MCF 10A (cell line): ENCODE measurements at regions not wholly inside any gene's neighbourhood (a gene's known extent, or its start where the extent isn't known, plus 50 kb on each side); places are given as distances from the start of the nearest gene placed in this dataset.
"Not testable (repeated sequence)": the region's sequence is repeated elsewhere in the genome, so short reads cannot be mapped to it uniquely, and the experiment has no call there.

ENCODE experiments used
- BruUV-seq: library from RNA; stranded (reverse); fragments of 400-500 nt; replicated peaks from 2 replicates; lab custom pipeline; 2021; lab: Mats Ljungman, UMichigan
- CTCF ChIA-PET: fragments of 300-600 bp; sonication (Branson Sonifier 250); formaldehyde crosslinking; extraction: SDS; loops from one replicate; lab custom pipeline; 2021; ENCODE audit warnings: antibody characterized with exemption, inconsistent platforms; lab: Yijun Ruan, JAX
- POLR2A ChIA-PET: fragments of 300-600, 350-650 bp; sonication (Branson Sonifier 250); formaldehyde crosslinking; extraction: SDS; loops from one replicate; lab custom pipeline; 2020; ENCODE audit warnings: antibody characterized with exemption, inconsistent platforms; lab: Yijun Ruan, JAX
- DNase-seq: peaks from one replicate; pipeline ENCODE4 v3.0.0-alpha.2; 2018; ENCODE audit not compliant: unreplicated experiment
- H3K27ac Mint-ChIP-seq: one replicate; pipeline ENCODE4 v1.8.0; 2022; ENCODE audit warnings: mild to moderate bottlenecking, low read depth, mixed read lengths; ENCODE audit not compliant: unreplicated experiment
- H3K27me3 Mint-ChIP-seq: one replicate; pipeline ENCODE4 v1.8.0; 2022; ENCODE audit warnings: mixed read lengths; ENCODE audit not compliant: insufficient read depth, unreplicated experiment
- H3K36me3 Mint-ChIP-seq: one replicate; pipeline ENCODE4 v1.8.0; 2022; ENCODE audit warnings: mild to moderate bottlenecking, moderate library complexity, mixed read lengths; ENCODE audit not compliant: insufficient read depth, unreplicated experiment
- H3K4me1 Mint-ChIP-seq: one replicate; pipeline ENCODE4 v1.8.0; 2022; ENCODE audit warnings: mixed read lengths; ENCODE audit not compliant: insufficient read depth, unreplicated experiment
- H3K4me3 Mint-ChIP-seq: one replicate; pipeline ENCODE4 v1.8.0; 2022; ENCODE audit warnings: mild to moderate bottlenecking, moderate library complexity, mixed read lengths; ENCODE audit not compliant: unreplicated experiment
- H3K9me3 Mint-ChIP-seq: one replicate; pipeline ENCODE4 v1.8.0; 2022; ENCODE audit warnings: mixed read lengths; ENCODE audit not compliant: unreplicated experiment
- CTCF ChIP-seq: fragments of 200-600 bp; IDR thresholded peaks from one replicate; pipeline ENCODE4 v1.8.0; 2022; ENCODE audit warnings: antibody characterized with exemption, mild to moderate bottlenecking; ENCODE audit not compliant: unreplicated experiment
- intact Hi-C: fragments of 100-400 bp; cut with micrococcal nuclease; formaldehyde crosslinking; loops from 2 replicates; pipeline ENCODE4 v1.14.1; 2022

- intact Hi-C loops: no loop called here
- H3K27me3 Mint-ChIP-seq: no peaks in the 10 kb centered on the region
- ChIA-PET CTCF (no interaction called here), POLR2A (no interaction called here)
- no peak for DNase-seq
- H3K27ac Mint-ChIP-seq: no peak overlapping the region
- no peak for TF ChIP-seq CTCF
- H3K4me1 Mint-ChIP-seq: no peaks in the 10 kb centered on the region
- H3K36me3 Mint-ChIP-seq: no peaks in the 10 kb centered on the region
- BruUV-seq: no TSS peak
- peaks cover 2% of the 10 kb centered on the region for H3K9me3 Mint-ChIP-seq
- H3K4me3 Mint-ChIP-seq: no peak overlapping the region
Observed at GRCh38 chr1:166679369-166679768, 159.9 kb upstream of the POGK start.

- no peak for TF ChIP-seq CTCF
- Mint-ChIP-seq H3K27me3 (no peaks in the 10 kb centered on the region), H3K36me3 (no peaks in the 10 kb centered on the region), H3K4me1 (no peaks in the 10 kb centered on the region), H3K27ac (no peak overlapping the region), H3K9me3 (peaks cover 19% of the 10 kb centered on the region), H3K4me3 (no peak overlapping the region)
- intact Hi-C loops: no loop called here
- CTCF ChIA-PET: interaction anchor here (0.6 kb wide), 1 partner anchor 301 kb away, joined by 4 read pairs; no protein-coding TSS in a partner anchor
- POLR2A ChIA-PET: no interaction called here
- BruUV-seq: no TSS peak
- DNase-seq: no peak
Observed at GRCh38 chr1:166682588-166682987, 156.7 kb upstream of the POGK start.

- POLR2A ChIA-PET, intact Hi-C loops, H3K4me1 Mint-ChIP-seq, DNase-seq, H3K36me3 Mint-ChIP-seq, H3K4me3 Mint-ChIP-seq, H3K27me3 Mint-ChIP-seq, BruUV-seq, H3K27ac Mint-ChIP-seq: not testable (repeated sequence)
- CTCF ChIA-PET: interaction anchor here (1.3 kb wide), 1 partner anchor 46 kb away, joined by 5 read pairs; no protein-coding TSS in a partner anchor
- peaks cover 19% of the 10 kb centered on the region for H3K9me3 Mint-ChIP-seq
Observed at GRCh38 chr1:166684669-166685068, 154.6 kb upstream of the POGK start.

GRCh38 chr1:166685200-166685599, 154.1 kb upstream of the POGK start:
- DNase-seq: no peak
- TF ChIP-seq CTCF: no peak
- intact Hi-C loops: no loop called here
- H3K4me1 Mint-ChIP-seq: no peaks in the 10 kb centered on the region
- H3K9me3 Mint-ChIP-seq: peaks cover 19% of the 10 kb centered on the region
- CTCF ChIA-PET: interaction anchor here (1.3 kb wide), 1 partner anchor 45 kb away, joined by 5 read pairs; no protein-coding TSS in a partner anchor
- H3K27ac Mint-ChIP-seq: no peak overlapping the region
- no peak overlapping the region for H3K4me3 Mint-ChIP-seq
- no peaks in the 10 kb centered on the region for H3K36me3 Mint-ChIP-seq
- POLR2A ChIA-PET: no interaction called here
- no peaks in the 10 kb centered on the region for H3K27me3 Mint-ChIP-seq
- no TSS peak for BruUV-seq

GRCh38 chr1:166685891-166686290, 153.4 kb upstream of the POGK start:
- DNase-seq, H3K27me3 Mint-ChIP-seq, POLR2A ChIA-PET, H3K4me1 Mint-ChIP-seq, H3K4me3 Mint-ChIP-seq, H3K36me3 Mint-ChIP-seq, CTCF ChIA-PET, BruUV-seq, intact Hi-C loops, H3K27ac Mint-ChIP-seq: not testable (repeated sequence)
- peaks cover 19% of the 10 kb centered on the region for H3K9me3 Mint-ChIP-seq

GRCh38 chr1:166690596-166690995, 148.7 kb upstream of the POGK start:
- CTCF ChIA-PET: interaction anchor here (0.7 kb wide), 1 partner anchor 209 kb away, joined by 3 read pairs; no protein-coding TSS in a partner anchor
- H3K4me3 Mint-ChIP-seq, H3K27ac Mint-ChIP-seq, intact Hi-C loops, BruUV-seq, H3K27me3 Mint-ChIP-seq, DNase-seq, H3K36me3 Mint-ChIP-seq: not testable (repeated sequence)
- POLR2A ChIA-PET: interaction anchor here (0.6 to 0.7 kb wide), 2 partner anchors 152 to 992 kb away, joined by 3 to 4 read pairs; partner anchors contain the start of gene ALDH9A1
- peaks cover 18% of the 10 kb centered on the region for H3K9me3 Mint-ChIP-seq
- peaks cover 17% of the 10 kb centered on the region for H3K4me1 Mint-ChIP-seq
